H7 (cell line): ENCODE measurements at regions not wholly inside any gene's neighbourhood (a gene's known extent, or its start where the extent isn't known, plus 50 kb on each side); places are given as distances from the start of the nearest gene placed in this dataset.
A peak's percentile ranks its signal among the peaks of the same experiment; 100 is the strongest.
"Not testable (repeated sequence)": the region's sequence is repeated elsewhere in the genome, so short reads cannot be mapped to it uniquely, and the experiment has no call there.

Experiments
- DNase-seq: peaks from one replicate; pipeline ENCODE4 v3.0.0; 2012
- H3K27me3 ChIP-seq: 2 replicates; pipeline ENCODE4 v1.6.0; 2011; ENCODE audit warnings: mild to moderate bottlenecking, low read length; ENCODE audit not compliant: control insufficient read depth, insufficient read depth
- H3K36me3 ChIP-seq: replicated peaks from 2 replicates; pipeline ENCODE4 v1.5.1; 2011; ENCODE audit warnings: low read length; ENCODE audit not compliant: control insufficient read depth, insufficient read depth
- H3K4me3 ChIP-seq: 2 replicates; pipeline ENCODE4 v1.5.1; 2011; ENCODE audit warnings: low read depth, mild to moderate bottlenecking, control low read depth, low read length, moderate library complexity; ENCODE audit not compliant: insufficient read depth

DNA sequence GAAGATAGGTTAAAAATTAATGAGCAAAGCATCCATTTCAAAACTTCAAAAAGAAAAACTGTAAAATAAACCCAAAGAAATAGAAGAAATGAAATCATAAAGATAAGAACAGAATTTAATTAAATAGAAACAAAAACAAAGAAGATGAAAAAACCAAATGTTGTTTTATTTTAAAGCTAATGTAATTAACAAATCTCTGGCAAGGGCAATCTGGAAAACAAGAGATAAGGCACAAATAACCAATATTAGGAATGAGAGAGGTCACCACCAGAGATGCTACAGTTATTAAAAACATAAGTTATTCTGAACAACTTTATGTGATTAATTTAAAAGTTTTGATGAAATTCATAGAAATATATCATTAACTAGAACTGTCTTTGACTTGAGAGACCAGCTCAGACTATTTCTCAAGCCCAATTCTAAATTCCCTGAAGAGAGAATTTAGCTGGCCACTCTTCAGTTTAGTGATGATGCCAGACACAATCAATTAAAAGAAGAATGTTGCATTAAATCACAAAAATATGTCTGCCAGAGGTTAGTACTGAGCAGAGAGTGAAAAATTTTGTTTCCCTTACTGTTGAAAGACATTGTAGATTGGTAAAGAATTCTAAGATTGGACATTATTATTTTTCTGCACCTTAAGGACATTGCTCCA lies 227.4 kb upstream of the VLDLR start:
- not testable (repeated sequence) for H3K27me3 ChIP-seq

DNA sequence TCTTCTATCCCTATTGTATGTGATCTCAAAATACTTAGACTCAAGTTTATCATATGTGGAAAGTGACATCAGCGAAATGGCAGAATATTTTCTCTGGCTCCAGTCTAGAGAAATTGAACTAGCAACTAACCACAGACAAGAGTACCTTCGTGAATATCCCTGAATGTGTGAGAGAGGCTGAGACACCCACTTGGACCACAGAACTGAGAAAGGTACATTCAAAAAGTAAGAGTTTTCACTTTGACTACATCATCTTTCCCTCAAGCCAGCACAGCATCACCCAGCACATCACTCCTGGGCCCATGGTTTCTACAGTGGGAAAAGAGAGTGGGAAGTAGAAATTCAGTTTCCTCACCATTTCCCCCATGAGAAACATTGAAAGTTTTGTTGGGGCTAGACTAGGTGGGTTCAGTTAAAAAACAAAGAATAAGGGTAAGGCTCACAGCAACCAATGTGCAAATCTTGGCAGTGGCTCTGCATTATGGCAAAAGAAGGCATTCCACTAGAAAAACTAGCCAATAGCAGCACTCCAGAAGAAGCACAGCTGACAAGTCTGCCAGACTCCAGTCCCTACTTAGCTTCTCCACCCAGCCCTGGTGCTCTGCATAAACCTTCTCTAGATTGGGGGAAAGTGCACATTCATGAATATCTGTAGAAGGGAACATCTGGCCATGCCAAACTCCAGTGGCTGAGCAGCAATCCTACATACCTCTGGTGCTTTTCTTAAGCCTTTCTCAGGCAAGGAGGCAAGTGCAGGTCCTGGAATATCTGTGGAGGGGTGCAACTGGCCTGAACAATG lies 225.6 kb upstream of the VLDLR start:
- Histone ChIP-seq H3K36me3 (no peaks in the 10 kb centered on the region; the same call in 1 of the 2 replicates), H3K4me3 (no peak overlapping the region), H3K27me3 (no peaks in the 10 kb centered on the region)
- DNase-seq, result no peak

More for the DNA sequence above, 227.4 kb upstream of the VLDLR start:
- H3K4me3 ChIP-seq, H3K36me3 ChIP-seq, DNase-seq: not testable (repeated sequence)

DNA sequence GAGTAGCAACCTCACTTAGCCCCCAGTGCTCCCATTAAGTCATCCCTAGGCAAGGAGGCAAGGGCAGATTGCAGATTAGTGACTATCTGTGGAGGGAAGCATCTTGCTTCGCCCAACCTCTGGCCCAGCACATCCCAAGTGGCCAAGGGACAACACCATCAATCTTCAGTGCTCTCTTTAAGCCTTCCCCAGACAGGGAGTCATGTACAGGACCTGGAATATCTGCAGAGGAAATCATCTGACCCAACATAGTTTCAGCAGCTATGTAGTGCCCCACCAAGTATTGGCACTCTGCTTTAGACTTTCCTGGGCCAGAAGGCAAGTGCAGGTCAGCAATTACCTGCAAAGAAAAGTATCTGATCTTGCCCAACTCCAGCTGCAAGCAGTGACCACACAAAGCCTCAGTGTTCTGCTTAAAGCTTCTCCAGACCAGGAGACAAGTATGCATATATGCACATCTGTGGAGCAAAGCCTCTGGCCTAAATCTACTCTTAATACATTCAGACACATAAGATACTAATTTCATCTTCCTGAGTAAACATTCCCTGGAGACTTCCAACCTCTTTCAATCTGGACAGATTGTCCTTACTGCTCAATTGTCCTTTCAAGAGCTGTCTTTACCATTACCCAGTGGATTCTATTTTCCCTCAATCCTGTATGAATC lies 224.8 kb upstream of the VLDLR start:
- Histone ChIP-seq H3K27me3 (no peaks in the 10 kb centered on the region), H3K4me3 (no peak overlapping the region), H3K36me3 (no peaks in the 10 kb centered on the region; the same call in 1 of the 2 replicates)
- no peak for DNase-seq

DNA sequence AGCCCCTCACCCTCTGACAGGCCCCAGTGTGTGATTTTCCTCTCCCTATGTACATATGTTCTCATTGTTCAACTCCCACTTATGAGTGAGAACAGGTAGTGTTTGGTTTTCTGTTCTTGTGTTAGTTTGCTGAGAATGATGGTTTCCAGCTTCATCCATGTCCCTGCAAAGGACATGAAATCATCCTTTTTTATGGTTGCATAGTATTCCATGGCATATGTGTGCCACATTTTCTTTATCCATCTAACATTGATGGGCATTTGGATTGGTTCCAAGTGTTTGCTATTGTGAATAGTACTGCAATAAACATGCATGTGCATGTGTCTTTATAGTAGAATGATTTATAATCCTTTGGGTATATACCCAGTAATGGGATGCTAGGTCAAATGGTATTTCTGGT lies 223.7 kb upstream of the VLDLR start:
- DNase-seq, H3K27me3 ChIP-seq, H3K36me3 ChIP-seq, H3K4me3 ChIP-seq: not testable (repeated sequence)

DNA sequence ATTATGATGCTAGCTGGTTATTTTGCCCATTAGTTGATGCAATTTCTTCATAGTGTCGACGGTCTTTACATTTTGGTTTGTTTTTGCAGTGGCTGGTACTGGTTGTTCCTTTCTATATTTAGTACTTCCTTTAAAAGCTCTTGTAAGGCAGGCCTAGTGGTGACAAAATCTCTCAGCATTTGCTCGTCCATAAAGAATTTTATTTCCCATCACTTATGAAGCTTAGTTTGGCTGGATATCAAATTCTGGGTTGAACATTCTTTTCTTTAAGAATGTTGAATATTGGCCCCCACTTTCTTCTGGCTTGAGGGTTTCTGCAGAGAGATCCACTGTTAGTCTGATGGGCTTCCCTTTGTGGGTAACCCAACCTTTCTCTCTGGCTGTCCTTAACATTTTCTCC lies 219.8 kb upstream of the VLDLR start:
- H3K36me3 ChIP-seq, H3K27me3 ChIP-seq, DNase-seq, H3K4me3 ChIP-seq: not testable (repeated sequence)

DNA sequence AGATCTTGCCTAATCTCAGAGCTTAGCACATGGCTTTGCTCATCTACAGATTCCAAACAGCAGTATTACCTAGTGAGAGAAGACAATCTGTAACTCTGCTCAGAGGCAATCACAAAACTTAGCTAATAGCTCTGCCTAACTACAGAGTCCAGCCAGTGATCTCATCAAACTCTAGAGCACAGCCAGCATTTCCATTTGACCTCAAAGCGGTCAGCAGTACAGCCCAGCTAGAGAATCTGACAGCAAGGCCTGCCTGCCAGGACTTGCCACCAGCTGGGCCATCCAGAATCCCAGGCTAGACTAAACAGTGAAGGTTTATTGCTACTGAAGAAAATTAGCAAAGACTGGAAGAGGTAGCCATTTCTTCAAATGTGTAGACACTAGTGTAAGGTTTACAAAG lies 217.9 kb upstream of the VLDLR start:
- Histone ChIP-seq H3K27me3 (no peaks in the 10 kb centered on the region), H3K36me3 (no peaks in the 10 kb centered on the region), H3K4me3 (no peak overlapping the region)
- no peak for DNase-seq

DNA sequence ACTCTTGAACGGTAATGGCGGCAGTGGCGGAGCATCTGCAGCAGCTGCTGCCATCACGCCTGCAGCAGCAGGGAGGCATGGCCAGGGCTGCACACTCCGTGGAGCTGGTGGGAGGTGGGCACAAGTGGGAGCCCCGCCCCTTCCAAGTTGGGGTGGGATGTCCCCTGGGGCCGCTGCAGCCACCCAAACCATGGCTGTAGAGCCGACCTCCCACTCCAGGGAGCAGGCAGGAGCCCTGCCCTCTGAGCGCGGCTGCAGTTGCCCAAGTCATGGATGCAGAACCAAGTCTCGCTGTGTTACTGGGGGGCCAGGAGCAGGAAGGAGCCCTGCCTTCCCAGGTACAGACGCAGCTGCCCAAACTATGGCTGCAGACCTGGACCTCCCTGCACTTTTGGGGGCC lies 215.3 kb upstream of the VLDLR start:
- no peaks in the 10 kb centered on the region for H3K36me3 ChIP-seq
- no peak for DNase-seq
- no peak overlapping the region for H3K4me3 ChIP-seq
- no peaks in the 10 kb centered on the region for H3K27me3 ChIP-seq

DNA sequence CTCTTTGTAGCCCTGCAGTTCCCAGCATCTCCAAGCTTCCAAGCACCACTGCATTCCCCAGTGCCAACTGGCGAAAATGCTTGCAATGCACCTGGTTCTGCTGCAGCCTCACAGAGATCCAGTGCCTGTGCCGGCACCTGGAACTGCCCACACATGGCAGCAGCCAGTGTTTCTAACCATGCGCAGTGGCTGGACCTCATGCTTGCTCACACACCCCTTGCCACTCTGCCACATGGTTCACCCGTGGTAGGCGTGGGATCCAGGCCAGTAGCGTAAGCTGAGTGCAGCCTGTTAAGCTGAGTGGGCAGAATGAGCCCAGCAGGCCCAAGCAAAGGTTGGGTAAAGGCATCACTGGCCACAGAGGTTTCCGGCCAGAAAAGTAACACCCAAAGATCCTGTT lies 214.1 kb upstream of the VLDLR start:
- no peaks in the 10 kb centered on the region for H3K27me3 ChIP-seq
- no peak for DNase-seq

DNA sequence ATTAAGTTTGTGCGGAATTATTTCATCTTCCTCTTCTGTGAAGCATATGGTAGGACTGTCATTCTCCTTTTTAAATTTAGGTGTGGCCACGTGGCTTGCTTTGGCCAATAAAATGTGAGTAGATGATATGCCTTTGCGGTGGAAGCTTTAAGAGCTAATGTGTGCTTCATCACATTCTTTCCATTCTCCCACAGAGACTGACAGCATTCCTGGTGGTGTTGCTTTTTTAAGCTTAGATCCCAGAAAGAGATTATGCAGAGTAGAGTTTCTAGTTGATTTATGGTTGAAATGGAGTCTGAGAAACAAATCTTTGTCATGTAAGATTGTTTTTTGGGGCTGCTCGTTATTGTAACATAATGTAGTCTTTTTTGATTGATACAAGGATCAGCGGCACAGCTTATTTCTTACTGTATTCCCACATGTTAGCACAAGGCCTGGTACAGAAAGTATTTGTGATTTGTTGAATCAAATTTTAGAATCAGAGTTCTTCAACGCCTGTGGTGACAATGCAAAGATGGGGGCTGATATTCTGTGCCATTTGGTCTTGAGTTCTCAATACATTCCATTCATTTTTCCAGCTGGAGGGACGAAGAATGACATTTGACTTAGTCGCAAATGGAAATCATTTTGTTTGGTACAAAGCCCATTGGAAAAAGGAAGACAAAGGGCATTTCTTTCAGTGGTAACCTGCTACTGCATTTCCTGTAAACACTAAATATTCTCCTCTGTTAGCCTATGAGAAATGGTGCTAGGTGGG lies 209.9 kb upstream of the VLDLR start:
- Histone ChIP-seq H3K36me3 (no peaks in the 10 kb centered on the region), H3K4me3 (no peak overlapping the region), H3K27me3 (no peaks in the 10 kb centered on the region)
- DNase-seq, result peak; percentile 12

More for the DNA sequence above, 214.1 kb upstream of the VLDLR start:
- Histone ChIP-seq H3K36me3 (no peaks in the 10 kb centered on the region), H3K4me3 (no peak overlapping the region)

DNA sequence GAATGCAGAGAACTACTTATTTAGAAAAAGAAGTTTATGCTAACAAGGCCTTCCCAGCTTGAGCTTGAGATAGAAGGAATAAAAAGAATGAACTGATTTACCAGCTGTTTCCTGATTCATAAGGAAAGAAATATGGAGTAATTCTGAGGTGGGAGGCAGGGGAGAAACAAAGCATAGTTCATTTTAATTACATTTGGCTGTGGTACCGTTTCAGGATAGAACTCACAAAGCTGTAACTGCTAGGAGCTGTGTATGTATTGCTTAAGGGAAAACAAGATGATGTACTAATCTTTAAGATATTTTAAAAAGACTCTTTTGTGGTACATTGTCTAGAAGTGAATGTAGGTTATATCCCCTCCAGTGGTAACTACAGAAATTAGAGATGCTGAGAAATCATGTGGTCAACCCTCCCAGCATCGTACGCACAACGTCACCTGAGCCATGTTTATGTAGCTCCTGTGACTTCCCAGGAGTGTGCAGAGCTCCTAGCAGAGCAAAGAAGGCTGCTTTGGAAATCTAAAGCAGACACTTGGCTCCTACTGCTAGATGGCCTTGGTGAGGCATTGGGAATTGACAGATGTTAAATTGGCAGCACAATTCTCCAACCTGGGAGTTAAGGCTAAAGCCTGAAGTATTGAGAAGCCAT lies 208.3 kb upstream of the VLDLR start:
- DNase-seq, result no peak
- Histone ChIP-seq H3K36me3 (no peaks in the 10 kb centered on the region), H3K4me3 (no peak overlapping the region), H3K27me3 (no peaks in the 10 kb centered on the region; the same call in 1 of the 2 replicates)

DNA sequence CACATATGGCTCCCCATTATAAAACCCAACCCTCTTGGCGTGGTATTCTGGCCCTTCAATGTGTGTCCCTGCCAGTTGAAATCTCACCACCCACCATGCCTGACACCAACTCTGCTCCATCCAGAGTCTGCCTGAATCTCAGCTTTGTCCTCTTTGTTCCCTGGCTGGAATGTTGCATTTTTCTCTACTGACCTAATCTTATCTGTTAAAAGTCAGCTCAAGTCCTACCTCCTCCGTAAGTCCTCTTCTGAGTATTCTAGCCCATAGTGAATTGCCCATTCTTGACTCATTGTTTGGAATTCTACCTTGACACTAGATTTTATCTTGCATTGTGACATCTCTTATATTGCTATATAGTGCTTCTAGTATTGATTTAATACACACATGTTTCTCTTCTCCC lies 207.1 kb upstream of the VLDLR start:
- DNase-seq, result no peak
- Histone ChIP-seq H3K27me3 (no peaks in the 10 kb centered on the region; the same call in 1 of the 2 replicates), H3K4me3 (no peak overlapping the region), H3K36me3 (no peaks in the 10 kb centered on the region)

DNA sequence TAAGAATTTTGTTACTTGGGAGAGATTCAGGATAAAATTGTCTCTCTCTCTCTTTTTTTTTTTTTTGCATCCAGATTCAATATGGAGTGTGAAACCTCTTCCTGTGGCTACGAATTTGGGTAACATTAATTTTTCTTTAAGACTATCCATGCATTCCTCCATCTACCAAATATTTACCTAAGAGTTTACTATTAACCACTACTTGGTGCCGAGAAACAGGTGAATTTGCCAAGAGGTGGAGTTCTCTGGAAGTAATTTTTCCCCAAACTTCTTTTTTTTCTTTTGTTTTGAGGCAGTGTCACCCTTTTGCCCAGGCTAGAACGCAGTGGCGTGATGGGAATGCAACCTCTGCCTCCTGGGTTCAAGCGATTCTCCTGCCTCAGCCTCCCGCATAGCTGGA lies 206.3 kb upstream of the VLDLR start:
- no peak for DNase-seq
- no peaks in the 10 kb centered on the region; the same call in 1 of the 2 replicates for H3K27me3 ChIP-seq
- no peak overlapping the region for H3K4me3 ChIP-seq
- no peaks in the 10 kb centered on the region for H3K36me3 ChIP-seq

DNA sequence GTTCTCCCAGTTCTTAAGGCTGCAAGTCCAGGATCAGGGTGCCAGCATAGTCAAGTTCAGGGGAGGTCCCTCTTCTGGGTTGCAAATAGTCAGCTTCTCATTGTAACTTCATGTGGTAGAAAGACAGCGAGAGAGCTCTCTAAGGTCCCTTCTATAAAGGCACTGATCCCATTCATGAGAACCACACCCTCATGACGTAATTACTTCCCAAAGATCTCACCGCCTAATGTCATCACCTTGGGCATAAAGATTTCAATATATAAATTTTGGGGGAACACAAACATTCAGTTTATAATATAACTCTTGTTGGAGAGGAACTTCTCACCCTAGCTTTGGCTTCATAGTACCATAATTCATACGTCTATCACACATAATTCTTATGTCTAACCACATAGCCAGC lies 203.9 kb upstream of the VLDLR start:
- no peaks in the 10 kb centered on the region for H3K36me3 ChIP-seq
- no peak for DNase-seq
- no peaks in the 10 kb centered on the region; the same call in 1 of the 2 replicates for H3K27me3 ChIP-seq
- H3K4me3 ChIP-seq, result no peak overlapping the region

DNA sequence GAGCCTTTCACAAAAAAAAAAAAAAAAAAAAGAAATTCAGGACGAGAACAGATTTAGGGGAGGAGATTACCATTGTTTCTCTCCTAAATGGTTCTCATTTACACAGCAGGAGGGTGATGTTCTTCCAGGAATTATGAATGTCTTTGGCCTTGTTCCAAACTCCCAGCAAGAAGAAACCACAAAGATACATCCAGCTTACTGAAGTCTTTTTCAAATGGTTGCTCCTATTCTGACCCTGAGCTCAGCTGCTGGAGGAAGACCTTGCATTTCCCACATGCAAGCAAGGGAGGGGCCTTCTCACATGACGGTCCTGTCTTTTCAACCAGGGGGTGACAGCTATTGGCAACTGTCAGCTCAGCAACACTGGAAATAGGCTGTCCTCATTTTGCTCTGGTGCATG lies 203.0 kb upstream of the VLDLR start:
- H3K4me3 ChIP-seq, result no peak overlapping the region
- H3K36me3 ChIP-seq, result no peaks in the 10 kb centered on the region
- no peak for DNase-seq
- no peaks in the 10 kb centered on the region; the same call in 1 of the 2 replicates for H3K27me3 ChIP-seq
